GM12872 (cell line): ENCODE measurements at regions not wholly inside any gene's neighbourhood (a gene's known extent, or its start where the extent isn't known, plus 50 kb on each side); places are given as distances from the start of the nearest gene placed in this dataset.

Source experiments
- CTCF ChIP-seq: IDR thresholded peaks from 3 replicates; pipeline ENCODE4 v1.5.1; 2011; ENCODE audit warnings: low read depth, mild to moderate bottlenecking, low read length, moderate library complexity; ENCODE audit not compliant: insufficient read depth

- no peak for TF ChIP-seq CTCF
Observed at GRCh38 chr2:198203336-198204069, 399.1 kb downstream of the PLCL1 start.
